Activated effector memory CD4-positive, alpha-beta T cell treated with Interleukin-2 at 50 U/mL for 16 hours (primary cell): ENCODE measurements at regions not wholly inside any gene's neighbourhood (a gene's known extent, or its start where the extent isn't known, plus 50 kb on each side); places are given as distances from the start of the nearest gene placed in this dataset.
A peak's percentile ranks its signal among the peaks of the same experiment; 100 is the strongest.

ENCODE experiments used
- DNase-seq: peaks from one replicate; pipeline ENCODE4 v3.0.0-alpha.2; 2020

GRCh38 chr13:30845297-30846214, 60.5 kb upstream of the MEDAG start:
- DNase-seq: no peak

- DNase-seq: no peak
These were observed 59.8 kb upstream of the MEDAG start for GRCh38 chr13:30846311-30846710.

GRCh38 chr13:30846866-30847265, 59.2 kb upstream of the MEDAG start:
- peak; percentile 5 for DNase-seq

DNA sequence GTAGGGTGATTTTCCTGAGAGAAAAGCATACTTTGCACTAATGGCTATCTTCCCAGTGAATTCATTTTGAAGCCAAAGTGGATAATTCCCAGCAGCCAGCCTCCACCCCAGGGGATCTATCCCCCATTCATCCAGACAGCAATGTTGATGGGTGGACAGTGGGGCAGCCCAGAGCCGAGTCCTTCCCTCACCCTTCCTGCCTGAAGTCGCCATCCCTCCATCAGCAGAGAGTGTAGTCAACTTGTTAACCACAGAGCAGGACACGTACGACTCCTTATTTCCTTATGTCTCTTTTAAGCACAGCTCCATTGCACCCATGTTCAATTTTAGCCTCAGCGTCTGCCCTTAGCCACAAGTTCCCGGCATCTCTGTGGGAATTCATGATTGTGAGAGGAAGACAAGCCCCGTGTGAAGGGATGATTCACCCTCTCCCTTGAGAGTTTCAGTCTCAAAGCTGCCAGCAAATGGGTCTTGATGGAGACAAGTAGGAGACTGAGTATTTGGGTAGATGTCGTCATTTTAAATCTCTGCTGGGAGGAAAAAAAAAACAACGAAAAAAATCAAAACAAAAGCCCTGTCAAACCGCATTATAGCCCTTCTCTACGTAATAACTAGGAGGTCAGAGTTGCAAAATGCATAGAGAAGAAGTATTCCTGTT, 58.3 kb upstream of the MEDAG start:
- no peak for DNase-seq

DNA sequence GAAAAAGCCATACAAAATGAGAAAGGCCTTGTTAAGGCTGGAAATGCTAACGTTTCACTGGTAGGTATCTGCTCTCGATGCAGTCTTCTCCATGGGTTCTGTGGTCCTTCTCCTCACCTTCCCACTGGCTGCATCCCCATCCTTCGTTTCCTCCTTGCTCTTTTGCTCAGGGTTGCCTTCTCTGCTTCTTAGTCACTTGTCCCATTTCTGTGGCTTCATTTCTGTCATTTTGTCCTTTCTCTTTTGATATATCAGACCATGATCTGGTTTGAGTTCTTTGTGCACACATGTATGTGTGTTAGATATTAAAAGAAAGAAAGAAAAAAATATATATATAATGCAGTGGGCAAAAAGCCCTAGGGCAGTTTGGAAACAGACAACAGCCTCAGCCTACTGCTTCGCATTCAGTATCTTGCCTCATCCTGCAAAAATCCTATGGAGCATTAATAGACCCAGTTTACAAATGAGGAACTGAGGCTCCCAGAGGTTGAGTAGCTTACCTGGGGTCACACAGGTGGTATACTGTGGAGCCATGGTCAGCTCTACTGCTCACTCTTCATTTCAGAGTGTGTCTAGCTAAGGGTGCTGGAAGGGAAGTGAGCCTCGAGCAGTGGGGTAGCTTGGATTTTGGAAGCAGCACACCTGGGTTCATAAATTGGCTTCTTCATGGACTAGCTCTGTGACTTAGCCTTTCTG, 57.6 kb upstream of the MEDAG start:
- no peak for DNase-seq

GRCh38 chr13:30849611-30850010, 56.5 kb upstream of the MEDAG start:
- DNase-seq: no peak

GRCh38 chr13:30850204-30850866, 55.7 kb upstream of the MEDAG start:
- no peak for DNase-seq

- DNase-seq: no peak
These were observed 55.2 kb upstream of the MEDAG start for GRCh38 chr13:30850867-30851211.

DNA sequence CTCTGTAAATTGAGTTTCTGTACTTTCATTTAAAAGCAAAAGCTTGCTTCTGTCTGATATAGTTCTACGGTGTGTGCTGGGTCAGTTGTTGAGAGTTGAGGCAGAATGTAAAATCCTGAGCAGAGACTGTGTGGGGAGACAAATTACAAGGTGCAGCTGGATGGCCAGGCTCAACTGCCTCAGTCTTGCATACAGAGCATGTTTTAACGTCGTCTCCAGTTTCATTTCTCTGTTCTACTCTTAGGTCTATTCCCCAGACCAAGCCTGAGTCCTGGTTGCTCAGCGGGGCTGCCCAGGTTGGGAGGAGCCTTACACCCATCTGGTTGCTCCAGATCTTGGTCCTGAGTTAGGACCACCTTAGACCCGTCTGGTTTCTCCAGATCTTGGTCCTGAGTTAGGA, 54.4 kb upstream of the MEDAG start:
- DNase-seq: no peak

DNA sequence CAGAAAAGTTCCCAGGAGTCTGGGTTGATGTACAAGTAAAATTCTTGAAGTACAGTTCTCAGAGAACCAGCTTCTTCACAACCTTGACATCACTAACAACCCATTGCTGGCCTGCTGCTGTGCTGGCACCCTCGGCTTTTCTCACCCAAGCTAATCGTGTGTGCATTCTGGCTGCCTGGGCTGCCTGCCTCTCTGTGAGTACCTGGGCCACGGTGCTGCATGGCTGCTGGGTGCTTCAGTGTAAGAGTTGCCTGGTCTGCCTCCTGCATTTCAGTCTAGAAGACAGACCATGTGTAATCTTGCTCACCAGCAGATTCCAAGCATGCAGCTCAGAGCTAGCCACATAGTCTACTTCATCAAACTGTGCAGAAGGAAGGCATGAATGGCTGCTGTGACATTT, 50.5 kb upstream of the MEDAG start:
- DNase-seq: no peak

DNA sequence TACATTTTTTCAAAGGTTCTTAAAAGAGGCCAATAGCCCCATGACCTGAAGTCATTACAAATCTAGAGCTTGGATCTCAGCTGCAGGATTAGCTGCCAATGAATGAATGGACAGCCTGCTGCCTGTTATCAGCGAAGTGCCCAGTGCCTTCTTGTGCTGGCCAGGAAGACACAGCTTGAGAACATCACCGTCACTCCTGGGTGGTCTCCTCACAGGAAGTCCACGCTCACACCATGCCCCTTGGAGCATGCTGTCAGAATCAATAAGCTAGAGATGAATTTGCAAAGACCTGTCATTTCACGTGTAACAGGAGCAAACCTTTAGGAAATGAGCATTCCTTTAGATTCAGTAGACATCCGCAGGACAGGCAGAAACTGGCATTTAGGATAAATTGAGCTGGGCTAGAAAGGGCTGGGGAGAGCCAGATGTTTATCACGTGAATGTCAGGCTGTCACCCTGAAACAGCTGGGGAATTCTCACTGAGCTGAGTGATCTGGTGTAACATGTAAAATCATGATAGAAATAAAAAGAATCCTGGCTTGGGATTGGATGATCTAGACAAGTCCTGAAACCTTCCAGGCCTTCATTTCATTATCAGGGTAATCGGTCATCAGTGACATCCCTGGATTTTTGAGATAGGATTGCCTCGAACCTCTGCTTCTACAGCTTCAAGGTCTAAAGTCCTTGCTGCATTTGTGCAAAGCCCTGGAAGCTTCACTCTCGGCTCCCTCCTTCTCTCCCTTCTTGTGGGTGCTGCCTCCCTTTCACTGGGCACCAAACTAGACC, 49.9 kb upstream of the MEDAG start:
- no peak for DNase-seq
